AG09319 (cell line): ENCODE measurements at regions not wholly inside any gene's neighbourhood (a gene's known extent, or its start where the extent isn't known, plus 50 kb on each side); places are given as distances from the start of the nearest gene placed in this dataset.

Source experiments
- DNase-seq: peaks from one replicate; pipeline ENCODE4 v3.0.0-alpha.2; 2010; ENCODE audit warnings: low read depth; ENCODE audit errors: extremely low read depth
- CTCF ChIP-seq: IDR thresholded peaks from 2 replicates; pipeline ENCODE4 v1.5.1; 2011; ENCODE audit warnings: low read depth, mild to moderate bottlenecking, inconsistent platforms, low read length, moderate library complexity

- TF ChIP-seq CTCF = no peak
- no peak for DNase-seq
These were observed 417.0 kb upstream of the RGS6 start for GRCh38 chr14:71514941-71515919.

GRCh38 chr14:71521238-71522135, 410.7 kb upstream of the RGS6 start:
- DNase-seq = no peak
- TF ChIP-seq CTCF = no peak

GRCh38 chr14:71523630-71524319, 408.5 kb upstream of the RGS6 start:
- no peak for DNase-seq
- TF ChIP-seq CTCF = no peak

GRCh38 chr14:71524320-71524982, 407.8 kb upstream of the RGS6 start:
- no peak for DNase-seq
- TF ChIP-seq CTCF = no peak

GRCh38 chr14:71525663-71526221, 406.5 kb upstream of the RGS6 start:
- no peak for DNase-seq

More at GRCh38 chr14:71525663-71526221, 406.5 kb upstream of the RGS6 start:
- no peak for TF ChIP-seq CTCF
